Right lobe of liver (tissue), 4 donors: ENCODE measurements at regions not wholly inside any gene's neighbourhood (a gene's known extent, or its start where the extent isn't known, plus 50 kb on each side); places are given as distances from the start of the nearest gene placed in this dataset.

Experiments
- POLR2A ChIP-seq: fragments of 450-650 bp; IDR thresholded peaks from one replicate; pipeline ENCODE4 v1.6.1; 2017; ENCODE audit warnings: antibody characterized with exemption, mild to moderate bottlenecking
- TF ChIP-seq, protein P1 (sequence below), 4 donors: fragments of 200-600 bp in 3 of 4; fragments of 450-650 bp in 1 of 4; IDR thresholded peaks; one replicate each; pipeline versions ENCODE4 v1.5.1 to v1.8.0; 2016 to 2022; ENCODE audit warnings: antibody characterized with exemption in 4 of 4, mild to moderate bottlenecking in 2 of 4
- donor health status: DM: no; HTN: no; CAD: no.
- donor health status: DM: no; HTN: no; CAD: no.
- donor health status: DM: no; HTN: yes; CAD: no.

DNA sequence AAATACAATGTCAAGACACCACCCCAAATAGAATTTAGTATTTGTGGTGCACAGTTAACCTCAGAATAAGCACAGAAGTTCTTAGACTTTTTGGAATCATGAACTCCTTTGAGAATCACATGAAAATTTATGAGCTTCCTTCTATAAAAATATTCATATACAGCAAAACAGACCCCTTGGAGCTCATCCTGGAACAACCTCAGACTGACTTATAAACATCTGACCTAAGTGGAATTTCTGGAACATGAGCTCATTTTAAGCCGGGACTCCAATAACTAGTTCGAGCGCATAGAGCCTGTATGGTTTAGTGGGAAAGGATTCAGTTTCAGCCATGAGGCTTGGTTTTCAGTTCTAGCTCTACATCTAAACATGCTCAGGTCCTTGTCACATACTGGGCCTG lies 192.3 kb downstream of the DEPDC1B start:
- TF ChIP-seq, protein P1, sequence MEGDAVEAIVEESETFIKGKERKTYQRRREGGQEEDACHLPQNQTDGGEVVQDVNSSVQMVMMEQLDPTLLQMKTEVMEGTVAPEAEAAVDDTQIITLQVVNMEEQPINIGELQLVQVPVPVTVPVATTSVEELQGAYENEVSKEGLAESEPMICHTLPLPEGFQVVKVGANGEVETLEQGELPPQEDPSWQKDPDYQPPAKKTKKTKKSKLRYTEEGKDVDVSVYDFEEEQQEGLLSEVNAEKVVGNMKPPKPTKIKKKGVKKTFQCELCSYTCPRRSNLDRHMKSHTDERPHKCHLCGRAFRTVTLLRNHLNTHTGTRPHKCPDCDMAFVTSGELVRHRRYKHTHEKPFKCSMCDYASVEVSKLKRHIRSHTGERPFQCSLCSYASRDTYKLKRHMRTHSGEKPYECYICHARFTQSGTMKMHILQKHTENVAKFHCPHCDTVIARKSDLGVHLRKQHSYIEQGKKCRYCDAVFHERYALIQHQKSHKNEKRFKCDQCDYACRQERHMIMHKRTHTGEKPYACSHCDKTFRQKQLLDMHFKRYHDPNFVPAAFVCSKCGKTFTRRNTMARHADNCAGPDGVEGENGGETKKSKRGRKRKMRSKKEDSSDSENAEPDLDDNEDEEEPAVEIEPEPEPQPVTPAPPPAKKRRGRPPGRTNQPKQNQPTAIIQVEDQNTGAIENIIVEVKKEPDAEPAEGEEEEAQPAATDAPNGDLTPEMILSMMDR (IDR thresholded peaks at IDR 0.05), result no peak
- no peak for TF ChIP-seq POLR2A
